ENCODE measurements at regions not wholly inside any gene's neighbourhood (a gene's known extent, or its start where the extent isn't known, plus 50 kb on each side); places are given as distances from the start of the nearest gene placed in this dataset.

GRCh38 chr10:121291823-121292222 lies 306.4 kb downstream of the FGFR2 start:
- no peak for TF ChIP-seq JUNB (IDR thresholded peaks at IDR 0.05)
- TF ChIP-seq GATAD2B (conservative IDR thresholded peaks at IDR 0.05; ENCODE audit: low read depth), result no peak
- no peak for TF ChIP-seq NRF1 (conservative IDR thresholded peaks at IDR 0.05; ENCODE audit: low read depth, low read length)
- TF ChIP-seq CTCF (IDR thresholded peaks at IDR 0.05 in 2 of 3, conservative IDR thresholded peaks at IDR 0.05 in 1 of 3; ENCODE audit: control insufficient read depth in 2 of 3, extremely low read depth in 1 of 3, insufficient read depth in 1 of 3, low read depth in 3 of 3, low read length in 3 of 3), result no peak
- TF ChIP-seq SIN3A (IDR thresholded peaks at IDR 0.05; ENCODE audit: low read depth, low read length), result no peak
- TF ChIP-seq FOXK2 (IDR thresholded peaks at IDR 0.05), result no peak
- TF ChIP-seq MXI1 (IDR thresholded peaks at IDR 0.05; ENCODE audit: low read depth, low read length), result no peak
- no peak for TF ChIP-seq MAX (IDR thresholded peaks at IDR 0.05; ENCODE audit: low read depth, low read length)
- no peak for TF ChIP-seq TBL1XR1 (IDR thresholded peaks at IDR 0.05; ENCODE audit: low read depth, low read length)
- TF ChIP-seq JUND (IDR thresholded peaks at IDR 0.05; ENCODE audit: low read depth, low read length), result no peak

All from GM12878 (cell line).